ENCODE measurements at regions not wholly inside any gene's neighbourhood (a gene's known extent, or its start where the extent isn't known, plus 50 kb on each side); places are given as distances from the start of the nearest gene placed in this dataset.
"Not testable (repeated sequence)": the region's sequence is repeated elsewhere in the genome, so short reads cannot be mapped to it uniquely, and the experiment has no call there.

GRCh38 chr2:137879121-137879520 lies 85.2 kb upstream of the HNMT start:
- DNase-seq (ENCODE audit: extremely low read depth in 1 of 2, low read depth in 1 of 2), result no peak

GRCh38 chr2:137881711-137882110 lies 82.6 kb upstream of the HNMT start:
- DNase-seq (ENCODE audit: extremely low read depth in 1 of 2, low read depth in 1 of 2), result no peak

- no peak for DNase-seq (ENCODE audit: extremely low read depth in 1 of 2, low read depth in 1 of 2)
Observed at GRCh38 chr2:137886083-137886831, 78.0 kb upstream of the HNMT start.

- no peak for DNase-seq (ENCODE audit: extremely low read depth in 1 of 2, low read depth in 1 of 2)
Observed at GRCh38 chr2:137888845-137889244, 75.4 kb upstream of the HNMT start.

- DNase-seq (ENCODE audit: extremely low read depth in 1 of 2, low read depth in 1 of 2), result no peak
Observed at GRCh38 chr2:137892739-137893138, 71.5 kb upstream of the HNMT start.

- DNase-seq (ENCODE audit: extremely low read depth in 1 of 2, low read depth in 1 of 2), result no peak
Observed at GRCh38 chr2:137893145-137893544, 71.1 kb upstream of the HNMT start.

GRCh38 chr2:137896467-137896866 lies 67.8 kb upstream of the HNMT start:
- DNase-seq (ENCODE audit: extremely low read depth in 1 of 2, low read depth in 1 of 2), result no peak

- no peak for DNase-seq (ENCODE audit: extremely low read depth in 1 of 2, low read depth in 1 of 2)
Observed at GRCh38 chr2:137897082-137897481, 67.2 kb upstream of the HNMT start.

GRCh38 chr2:137900421-137901141 lies 63.7 kb upstream of the HNMT start:
- no peak for DNase-seq (ENCODE audit: extremely low read depth in 1 of 2, low read depth in 1 of 2)

GRCh38 chr2:137910641-137911040 lies 53.6 kb upstream of the HNMT start:
- no peak for DNase-seq (ENCODE audit: extremely low read depth in 1 of 2, low read depth in 1 of 2)

GRCh38 chr2:137912371-137912770 lies 51.9 kb upstream of the HNMT start:
- no peak for DNase-seq (ENCODE audit: extremely low read depth in 1 of 2, low read depth in 1 of 2)

- no peak for DNase-seq (ENCODE audit: extremely low read depth in 1 of 2, low read depth in 1 of 2)
Observed at GRCh38 chr2:137913169-137913568, 51.1 kb upstream of the HNMT start.

- not testable (repeated sequence) for DNase-seq (ENCODE audit: extremely low read depth in 1 of 2, low read depth in 1 of 2)
Observed at GRCh38 chr2:137913648-137914047, 50.6 kb upstream of the HNMT start.

Data from activated CD8-positive, alpha-beta memory T cell treated with anti-CD3 and anti-CD28 coated beads for 1 hour (primary cell).